ENCODE measurements at regions not wholly inside any gene's neighbourhood (a gene's known extent, or its start where the extent isn't known, plus 50 kb on each side); places are given as distances from the start of the nearest gene placed in this dataset.

- no peak for TF ChIP-seq EZH2 (IDR thresholded peaks at IDR 0.05)
- no peak for TF ChIP-seq CTCF (IDR thresholded peaks at IDR 0.05)
- TF ChIP-seq EZH2phosphoT487 (IDR thresholded peaks at IDR 0.05): no peak
Observed at GRCh38 chr18:40652321-40652720, 1302.7 kb upstream of the PIK3C3 start.
